ENCODE measurements at regions not wholly inside any gene's neighbourhood (a gene's known extent, or its start where the extent isn't known, plus 50 kb on each side); places are given as distances from the start of the nearest gene placed in this dataset.

DNA sequence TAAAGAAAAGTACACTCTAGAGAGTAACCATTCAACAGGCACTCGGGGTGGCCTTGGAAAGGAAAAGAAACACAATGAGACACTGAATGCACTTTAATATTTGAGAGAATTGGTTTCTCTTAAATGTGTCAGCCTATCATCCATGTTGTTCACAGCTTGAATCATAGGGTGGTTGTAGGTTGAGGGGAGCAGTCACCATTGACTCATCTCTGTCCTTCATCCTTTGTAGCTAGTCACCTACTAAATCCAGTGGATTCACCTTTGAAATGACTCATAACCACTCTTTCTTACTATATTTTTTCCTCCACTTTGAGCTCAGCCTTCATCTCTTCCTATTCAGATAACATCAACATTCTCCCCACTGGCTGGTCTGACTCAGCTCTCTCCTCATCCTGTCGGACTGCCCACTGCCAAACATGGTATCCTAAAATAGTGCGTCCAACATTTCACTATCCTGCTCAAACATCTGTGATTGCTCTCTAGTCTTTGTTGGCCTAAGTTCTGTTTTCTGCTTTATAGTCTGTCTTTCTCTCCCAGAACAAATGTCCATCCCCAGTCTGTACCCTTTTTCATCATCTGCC is 182.7 kb upstream of the GADL1 start:
- H3K4me3 ChIP-seq, result no peak overlapping the region
- TF ChIP-seq, protein P1, sequence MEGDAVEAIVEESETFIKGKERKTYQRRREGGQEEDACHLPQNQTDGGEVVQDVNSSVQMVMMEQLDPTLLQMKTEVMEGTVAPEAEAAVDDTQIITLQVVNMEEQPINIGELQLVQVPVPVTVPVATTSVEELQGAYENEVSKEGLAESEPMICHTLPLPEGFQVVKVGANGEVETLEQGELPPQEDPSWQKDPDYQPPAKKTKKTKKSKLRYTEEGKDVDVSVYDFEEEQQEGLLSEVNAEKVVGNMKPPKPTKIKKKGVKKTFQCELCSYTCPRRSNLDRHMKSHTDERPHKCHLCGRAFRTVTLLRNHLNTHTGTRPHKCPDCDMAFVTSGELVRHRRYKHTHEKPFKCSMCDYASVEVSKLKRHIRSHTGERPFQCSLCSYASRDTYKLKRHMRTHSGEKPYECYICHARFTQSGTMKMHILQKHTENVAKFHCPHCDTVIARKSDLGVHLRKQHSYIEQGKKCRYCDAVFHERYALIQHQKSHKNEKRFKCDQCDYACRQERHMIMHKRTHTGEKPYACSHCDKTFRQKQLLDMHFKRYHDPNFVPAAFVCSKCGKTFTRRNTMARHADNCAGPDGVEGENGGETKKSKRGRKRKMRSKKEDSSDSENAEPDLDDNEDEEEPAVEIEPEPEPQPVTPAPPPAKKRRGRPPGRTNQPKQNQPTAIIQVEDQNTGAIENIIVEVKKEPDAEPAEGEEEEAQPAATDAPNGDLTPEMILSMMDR (IDR thresholded peaks at IDR 0.05), result no peak
- TF ChIP-seq POLR2A (IDR thresholded peaks at IDR 0.05) (no peak), POLR2AphosphoS5 (IDR thresholded peaks at IDR 0.05) (no peak)
- intact Hi-C loops (cut with DNase I; ENCODE audit: low total_unique reads), result no loop called here
- H3K4me1 ChIP-seq, result no peaks in the 10 kb centered on the region
- H3K27ac ChIP-seq, result no peak overlapping the region
- H3K27me3 ChIP-seq, result no peaks in the 10 kb centered on the region
- no peak for DNase-seq (ENCODE audit: low spot score in 2 of 2)
- H3K9me3 ChIP-seq, result no peaks in the 10 kb centered on the region
- no peaks in the 10 kb centered on the region for H3K36me3 ChIP-seq

GRCh38 chr3:31077826-31078225 is 183.4 kb upstream of the GADL1 start:
- intact Hi-C loops (cut with DNase I; ENCODE audit: low total_unique reads), result no loop called here
- Histone ChIP-seq H3K27me3 (no peaks in the 10 kb centered on the region), H3K4me3 (no peak overlapping the region), H3K27ac (no peak overlapping the region), H3K36me3 (no peaks in the 10 kb centered on the region), H3K4me1 (no peaks in the 10 kb centered on the region), H3K9me3 (no peaks in the 10 kb centered on the region)
- DNase-seq (ENCODE audit: low spot score in 2 of 2), result no peak
- TF ChIP-seq POLR2AphosphoS5 (IDR thresholded peaks at IDR 0.05), result no peak
- TF ChIP-seq POLR2A (IDR thresholded peaks at IDR 0.05), result no peak
- TF ChIP-seq, protein P1 (IDR thresholded peaks at IDR 0.05), result no peak

- DNase-seq (ENCODE audit: low spot score in 2 of 2), result no peak
- Histone ChIP-seq H3K4me1 (no peaks in the 10 kb centered on the region), H3K27me3 (no peaks in the 10 kb centered on the region), H3K4me3 (no peak overlapping the region), H3K9me3 (no peaks in the 10 kb centered on the region), H3K27ac (no peak overlapping the region), H3K36me3 (no peaks in the 10 kb centered on the region)
- intact Hi-C loops (cut with DNase I; ENCODE audit: low total_unique reads), result no loop called here
- TF ChIP-seq POLR2AphosphoS5 (IDR thresholded peaks at IDR 0.05), result no peak
These were observed 185.2 kb upstream of the GADL1 start for GRCh38 chr3:31079689-31080088.

GRCh38 chr3:31081018-31081662 is 186.7 kb upstream of the GADL1 start:
- H3K9me3 ChIP-seq, result no peaks in the 10 kb centered on the region
- no peaks in the 10 kb centered on the region for H3K4me1 ChIP-seq
- no peak overlapping the region for H3K4me3 ChIP-seq
- intact Hi-C loops (cut with DNase I; ENCODE audit: low total_unique reads), result no loop called here
- DNase-seq (ENCODE audit: low spot score in 2 of 2), result no peak
- H3K27ac ChIP-seq, result no peak overlapping the region
- TF ChIP-seq POLR2AphosphoS5 (IDR thresholded peaks at IDR 0.05) (no peak), POLR2A (IDR thresholded peaks at IDR 0.05) (no peak)
- TF ChIP-seq, protein P1 (IDR thresholded peaks at IDR 0.05), result no peak
- no peaks in the 10 kb centered on the region for H3K27me3 ChIP-seq
- no peaks in the 10 kb centered on the region for H3K36me3 ChIP-seq

- intact Hi-C loops (cut with DNase I; ENCODE audit: low total_unique reads), result no loop called here
- Histone ChIP-seq H3K4me3 (no peak overlapping the region), H3K27ac (no peak overlapping the region), H3K36me3 (no peaks in the 10 kb centered on the region), H3K9me3 (no peaks in the 10 kb centered on the region), H3K27me3 (no peaks in the 10 kb centered on the region), H3K4me1 (no peaks in the 10 kb centered on the region)
- DNase-seq (ENCODE audit: low spot score in 2 of 2), result no peak
- TF ChIP-seq POLR2A (IDR thresholded peaks at IDR 0.05) (no peak), POLR2AphosphoS5 (IDR thresholded peaks at IDR 0.05) (no peak)
- TF ChIP-seq, protein P1 (IDR thresholded peaks at IDR 0.05), result no peak
These were observed 191.7 kb upstream of the GADL1 start for GRCh38 chr3:31086148-31086547.

Data from breast epithelium (tissue), 4 donors.